ENCODE measurements at regions not wholly inside any gene's neighbourhood (a gene's known extent, or its start where the extent isn't known, plus 50 kb on each side); places are given as distances from the start of the nearest gene placed in this dataset.

- Histone ChIP-seq H3K4me3 (ENCODE audit: low read length in 3 of 3) (no peak overlapping the region), H3K9ac (ENCODE audit: low read length in 3 of 3) (no peak overlapping the region), H3K27ac (ENCODE audit: low read depth in 2 of 2, low read length in 2 of 2) (no peak overlapping the region), H3K27me3 (ENCODE audit: control insufficient read depth, insufficient read depth, low read length) (no peaks in the 10 kb centered on the region), H3K4me1 (ENCODE audit: control insufficient read depth in 2 of 3, insufficient read depth in 2 of 3, low read depth in 1 of 3, low read length in 3 of 3) (peaks cover 5 to 17% (median 6%) of the 10 kb centered on the region in 3 donors), H3K9me3 (ENCODE audit: control insufficient read depth in 2 of 3, insufficient read depth in 1 of 3, low read length in 3 of 3) (no peaks in the 10 kb centered on the region), H3K36me3 (ENCODE audit: control insufficient read depth in 2 of 3, insufficient read depth in 3 of 3, low read length in 3 of 3) (peaks cover 0 to 3% (median 0%) of the 10 kb centered on the region in 3 donors)
- TF ChIP-seq CTCF (IDR thresholded peaks at IDR 0.05; ENCODE audit: borderline replicate concordance, extremely low read depth, insufficient read depth) = no peak
- no peak for DNase-seq
- intact Hi-C loops (cut with DNase I) = no loop called here
- no peak for FAIRE-seq
Measured at GRCh38 chr1:217021400-217021799, 298.2 kb upstream of the ESRRG start.

GRCh38 chr1:217019475-217019874 lies 296.2 kb upstream of the ESRRG start:
- intact Hi-C loops (cut with DNase I) = no loop called here
- FAIRE-seq (no peak), DNase-seq (no peak)
- H3K9ac ChIP-seq (ENCODE audit: low read length in 3 of 3) = no peak overlapping the region
- no peaks in the 10 kb centered on the region for H3K9me3 ChIP-seq (ENCODE audit: control insufficient read depth in 2 of 3, insufficient read depth in 1 of 3, low read length in 3 of 3)
- TF ChIP-seq CTCF (IDR thresholded peaks at IDR 0.05; ENCODE audit: borderline replicate concordance, extremely low read depth, insufficient read depth) = no peak
- no peaks in the 10 kb centered on the region for H3K27me3 ChIP-seq (ENCODE audit: control insufficient read depth, insufficient read depth, low read length)
- peaks cover 0 to 3% (median 0%) of the 10 kb centered on the region in 3 donors for H3K36me3 ChIP-seq (ENCODE audit: control insufficient read depth in 2 of 3, insufficient read depth in 3 of 3, low read length in 3 of 3)
- no peaks in the 10 kb centered on the region for H3K4me1 ChIP-seq (ENCODE audit: control insufficient read depth in 2 of 3, insufficient read depth in 2 of 3, low read depth in 1 of 3, low read length in 3 of 3)
- no peak overlapping the region for H3K27ac ChIP-seq (ENCODE audit: low read depth in 2 of 2, low read length in 2 of 2)
- no peak overlapping the region for H3K4me3 ChIP-seq (ENCODE audit: low read length in 3 of 3)

- Histone ChIP-seq H3K9ac (ENCODE audit: low read length in 3 of 3) (no peak overlapping the region), H3K4me1 (ENCODE audit: control insufficient read depth in 2 of 3, insufficient read depth in 2 of 3, low read depth in 1 of 3, low read length in 3 of 3) (peaks cover 0 to under 1% (median 0%) of the 10 kb centered on the region in 3 donors), H3K27me3 (ENCODE audit: control insufficient read depth, insufficient read depth, low read length) (no peaks in the 10 kb centered on the region), H3K27ac (ENCODE audit: low read depth in 2 of 2, low read length in 2 of 2) (no peak overlapping the region), H3K4me3 (ENCODE audit: low read length in 3 of 3) (no peak overlapping the region), H3K9me3 (ENCODE audit: control insufficient read depth in 2 of 3, insufficient read depth in 1 of 3, low read length in 3 of 3) (no peaks in the 10 kb centered on the region), H3K36me3 (ENCODE audit: control insufficient read depth in 2 of 3, insufficient read depth in 3 of 3, low read length in 3 of 3) (peaks cover 0 to 3% (median 0%) of the 10 kb centered on the region in 3 donors)
- intact Hi-C loops (cut with DNase I) = no loop called here
- no peak for TF ChIP-seq CTCF (IDR thresholded peaks at IDR 0.05; ENCODE audit: borderline replicate concordance, extremely low read depth, insufficient read depth)
- FAIRE-seq = no peak
- DNase-seq = no peak
Measured at GRCh38 chr1:217018648-217019047, 295.4 kb upstream of the ESRRG start.

- Histone ChIP-seq H3K4me3 (ENCODE audit: low read length in 3 of 3) (no peak overlapping the region), H3K4me1 (ENCODE audit: control insufficient read depth in 2 of 3, insufficient read depth in 2 of 3, low read depth in 1 of 3, low read length in 3 of 3) (peaks cover 0 to 5% (median 0%) of the 10 kb centered on the region in 3 donors), H3K27me3 (ENCODE audit: control insufficient read depth, insufficient read depth, low read length) (no peaks in the 10 kb centered on the region), H3K9me3 (ENCODE audit: control insufficient read depth in 2 of 3, insufficient read depth in 1 of 3, low read length in 3 of 3) (no peaks in the 10 kb centered on the region), H3K27ac (ENCODE audit: low read depth in 2 of 2, low read length in 2 of 2) (no peak overlapping the region), H3K36me3 (ENCODE audit: control insufficient read depth in 2 of 3, insufficient read depth in 3 of 3, low read length in 3 of 3) (peaks cover 0 to 3% (median 0%) of the 10 kb centered on the region in 3 donors), H3K9ac (ENCODE audit: low read length in 3 of 3) (no peak overlapping the region)
- FAIRE-seq (no peak), DNase-seq (no peak)
- no peak for TF ChIP-seq CTCF (IDR thresholded peaks at IDR 0.05; ENCODE audit: borderline replicate concordance, extremely low read depth, insufficient read depth)
- intact Hi-C loops (cut with DNase I) = no loop called here
Measured at GRCh38 chr1:217017165-217017564, 293.9 kb upstream of the ESRRG start.

All from kidney (tissue), 13 donors.